GM23338 (cell line): ENCODE measurements at regions not wholly inside any gene's neighbourhood (a gene's known extent, or its start where the extent isn't known, plus 50 kb on each side); places are given as distances from the start of the nearest gene placed in this dataset.
A peak's percentile ranks its signal among the peaks of the same experiment; 100 is the strongest.

Experiments
- ATAC-seq: fragments of 200-7000 bp; cut with Tn5 transposase; 3 replicates; pipeline ENCODE4 v1.9.1; 2020
- DNase-seq: peaks from one replicate; pipeline ENCODE4 v3.0.0-alpha.2; 2015; ENCODE audit warnings: low spot score
- H2AFZ ChIP-seq: fragments of 200-600 bp; sonication (generic); 2 replicates; pipeline ENCODE4 v1.8.0; 2016; ENCODE audit warnings: antibody characterized with exemption, mild to moderate bottlenecking, moderate library complexity
- H3F3A ChIP-seq: fragments of 200-600 bp; sonication (generic); replicated peaks from 2 replicates; pipeline ENCODE4 v1.8.0; 2017; ENCODE audit warnings: antibody characterized with exemption, mixed run types, low read depth
- H3K27ac ChIP-seq: fragments of 200-600 bp; sonication (generic); 2 replicates; pipeline ENCODE4 v1.6.1; 2016; ENCODE audit warnings: low read depth
- H3K27me3 ChIP-seq: fragments of 200-600 bp; sonication (generic); 2 replicates; pipeline ENCODE4 v1.8.0; 2016; ENCODE audit warnings: mild to moderate bottlenecking, mixed run types, moderate library complexity; ENCODE audit not compliant: insufficient read depth
- H3K36me3 ChIP-seq: fragments of 200-600 bp; sonication (generic); 2 replicates; pipeline ENCODE4 v1.8.0; 2016; ENCODE audit warnings: mild to moderate bottlenecking; ENCODE audit not compliant: insufficient read depth
- H3K4me1 ChIP-seq: fragments of 200-600 bp; sonication (generic); 2 replicates; pipeline ENCODE4 v1.8.0; 2016; ENCODE audit warnings: mild to moderate bottlenecking, moderate library complexity; ENCODE audit not compliant: insufficient read depth
- H3K4me2 ChIP-seq: fragments of 200-600 bp; sonication (generic); 2 replicates; pipeline ENCODE4 v1.7.1; 2017; ENCODE audit warnings: mixed run types
- H3K4me3 ChIP-seq: fragments of 200-600 bp; sonication (generic); 2 replicates; pipeline ENCODE4 v1.6.1; 2016; ENCODE audit warnings: mixed run types
- H3K79me2 ChIP-seq: fragments of 200-600 bp; sonication (generic); replicated peaks from 2 replicates; pipeline ENCODE4 v1.8.0; 2017; ENCODE audit warnings: mild to moderate bottlenecking; ENCODE audit not compliant: insufficient read depth
- H3K9me2 ChIP-seq: fragments of 200-600 bp; sonication (generic); 2 replicates; pipeline ENCODE4 v1.8.0; 2017; ENCODE audit not compliant: insufficient read depth
- H4K20me1 ChIP-seq: fragments of 200-600 bp; sonication (generic); replicated peaks from 2 replicates; pipeline ENCODE4 v1.8.0; 2017; ENCODE audit warnings: mild to moderate bottlenecking; ENCODE audit not compliant: insufficient read depth
- H3K27ac Mint-ChIP-seq: 2 replicates; pipeline ENCODE4 v1.8.0; 2020; ENCODE audit warnings: inconsistent platforms, mild to moderate bottlenecking, moderate library complexity, mixed read lengths
- H3K27me3 Mint-ChIP-seq: 3 replicates; pipeline ENCODE4 v1.8.0; 2022; ENCODE audit warnings: low read depth, mild to moderate bottlenecking, moderate library complexity, mixed read lengths, inconsistent platforms; ENCODE audit not compliant: insufficient read depth, poor library complexity
- H3K36me3 Mint-ChIP-seq: 3 replicates; pipeline ENCODE4 v1.8.0; 2021; ENCODE audit warnings: low read depth, mild to moderate bottlenecking, inconsistent platforms, moderate library complexity, mixed read lengths
- H3K4me1 Mint-ChIP-seq: 3 replicates; pipeline ENCODE4 v1.8.0; 2020; ENCODE audit warnings: mild to moderate bottlenecking, inconsistent platforms, mixed read lengths
- H3K4me3 Mint-ChIP-seq: 3 replicates; pipeline ENCODE4 v1.8.0; 2021; ENCODE audit warnings: moderate library complexity, mild to moderate bottlenecking, inconsistent platforms, mixed read lengths
- H3K9me3 Mint-ChIP-seq: 3 replicates; pipeline ENCODE4 v1.8.0; 2020; ENCODE audit warnings: moderate library complexity, mild to moderate bottlenecking, inconsistent platforms, mixed read lengths
- CREB1 ChIP-seq: fragments of 250-450 bp; sonication (Bioruptor Pico); IDR thresholded peaks from 2 replicates; pipeline ENCODE4 v1.5.0; 2020; ENCODE audit warnings: low read depth, mild to moderate bottlenecking, moderate library complexity
- ETS1 ChIP-seq: IDR thresholded peaks from 2 replicates; pipeline ENCODE4 v1.6.1; 2016; ENCODE audit warnings: antibody characterized with exemption
- EZH2phosphoT487 ChIP-seq: fragments of 200-600 bp; sonication (generic); IDR thresholded peaks from one replicate; pipeline ENCODE4 v1.8.1; 2018; ENCODE audit warnings: antibody characterized with exemption; ENCODE audit not compliant: unreplicated experiment
- JUNB ChIP-seq: IDR thresholded peaks from one replicate; pipeline ENCODE4 v1.6.1; 2016; ENCODE audit warnings: antibody characterized with exemption; ENCODE audit not compliant: unreplicated experiment
- POLR2AphosphoS5 ChIP-seq: IDR thresholded peaks from 2 replicates; pipeline ENCODE4 v1.6.1; 2016; ENCODE audit warnings: antibody characterized with exemption, low read depth
- STAT1 ChIP-seq: IDR thresholded peaks from one replicate; pipeline ENCODE4 v1.6.1; 2016; ENCODE audit warnings: antibody characterized with exemption; ENCODE audit not compliant: unreplicated experiment
- ZNF114 ChIP-seq: fragments of 250-450 bp; sonication (Bioruptor Pico); IDR thresholded peaks from 2 replicates; pipeline ENCODE4 v1.5.0; 2020; ENCODE audit warnings: mild to moderate bottlenecking, moderate library complexity
- ZNF462 ChIP-seq: fragments of 250-450 bp; sonication (Bioruptor Pico); IDR thresholded peaks from 2 replicates; pipeline ENCODE4 v1.5.0; 2020; ENCODE audit warnings: mild to moderate bottlenecking, moderate library complexity
- TF ChIP-seq, protein P1 (sequence below), 2 experiments: fragments of 200-600 bp in 1 of 2; sonication (generic) in 1 of 2; conservative IDR thresholded peaks; 2 replicates each; pipeline versions ENCODE4 v1.5.1 to v1.6.1; 2016 to 2017; ENCODE audit warnings: antibody characterized with exemption in 2 of 2, low read depth in 2 of 2, mild to moderate bottlenecking in 2 of 2, moderate library complexity in 1 of 2

- Mint-ChIP-seq H3K4me3 (no peak overlapping the region), H3K4me1 (peaks cover 20% of the 10 kb centered on the region), H3K27ac (peak overlapping the region; percentile 62), H3K36me3 (no peaks in the 10 kb centered on the region), H3K9me3 (peaks cover 3% of the 10 kb centered on the region), H3K27me3 (peaks cover 7% of the 10 kb centered on the region)
- Histone ChIP-seq H3K27me3 (no peaks in the 10 kb centered on the region), H3K4me3 (peak overlapping the region; percentile 12; the same call in 1 of the 2 replicates), H3K27ac (peak overlapping the region; percentile 65; the same call in 1 of the 2 replicates), H3K36me3 (no peaks in the 10 kb centered on the region), H3K4me1 (peaks cover 17% of the 10 kb centered on the region), H4K20me1 (no peaks in the 10 kb centered on the region), H3K4me2 (peak overlapping the region; percentile 61), H3K9me2 (no peaks in the 10 kb centered on the region), H3F3A (peaks cover 5% of the 10 kb centered on the region), H2AFZ (peak overlapping the region; percentile 96), H3K79me2 (no peaks in the 10 kb centered on the region)
- ATAC-seq (peak; percentile 90), DNase-seq (peak; percentile 36)
- no peak for TF ChIP-seq ZNF462 (CRISPR knock-in tag)
- no peak for TF ChIP-seq ETS1
- TF ChIP-seq, protein P1, sequence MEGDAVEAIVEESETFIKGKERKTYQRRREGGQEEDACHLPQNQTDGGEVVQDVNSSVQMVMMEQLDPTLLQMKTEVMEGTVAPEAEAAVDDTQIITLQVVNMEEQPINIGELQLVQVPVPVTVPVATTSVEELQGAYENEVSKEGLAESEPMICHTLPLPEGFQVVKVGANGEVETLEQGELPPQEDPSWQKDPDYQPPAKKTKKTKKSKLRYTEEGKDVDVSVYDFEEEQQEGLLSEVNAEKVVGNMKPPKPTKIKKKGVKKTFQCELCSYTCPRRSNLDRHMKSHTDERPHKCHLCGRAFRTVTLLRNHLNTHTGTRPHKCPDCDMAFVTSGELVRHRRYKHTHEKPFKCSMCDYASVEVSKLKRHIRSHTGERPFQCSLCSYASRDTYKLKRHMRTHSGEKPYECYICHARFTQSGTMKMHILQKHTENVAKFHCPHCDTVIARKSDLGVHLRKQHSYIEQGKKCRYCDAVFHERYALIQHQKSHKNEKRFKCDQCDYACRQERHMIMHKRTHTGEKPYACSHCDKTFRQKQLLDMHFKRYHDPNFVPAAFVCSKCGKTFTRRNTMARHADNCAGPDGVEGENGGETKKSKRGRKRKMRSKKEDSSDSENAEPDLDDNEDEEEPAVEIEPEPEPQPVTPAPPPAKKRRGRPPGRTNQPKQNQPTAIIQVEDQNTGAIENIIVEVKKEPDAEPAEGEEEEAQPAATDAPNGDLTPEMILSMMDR (conservative IDR thresholded peaks at IDR 0.05; ENCODE audit: low read depth in 2 of 2), result 0 out of 4 replicates have a peak, but pooled peaks of 1 of the 2 experiments have one; percentile 5
- TF ChIP-seq STAT1, result no peak
- no peak for TF ChIP-seq ZNF114 (CRISPR knock-in tag)
- no peak for TF ChIP-seq POLR2AphosphoS5
- TF ChIP-seq CREB1 (CRISPR knock-in tag), result no peak
- TF ChIP-seq EZH2phosphoT487, result no peak
- TF ChIP-seq JUNB, result no peak
Observed at GRCh38 chr4:26238778-26239679, 81.8 kb upstream of the RBPJ start.
